ENCODE measurements at regions not wholly inside any gene's neighbourhood (a gene's known extent, or its start where the extent isn't known, plus 50 kb on each side); places are given as distances from the start of the nearest gene placed in this dataset.

- Histone ChIP-seq H2AFZ (ENCODE audit: low read depth, low read length) (no peak overlapping the region), H3K9ac (ENCODE audit: low read length) (no peak overlapping the region), H4K20me1 (ENCODE audit: insufficient read depth, low read length) (no peaks in the 10 kb centered on the region)
These were observed 1319.1 kb downstream of the REEP3 start for GRCh38 chr10:64840341-64840740.

GRCh38 chr10:64846700-64847099, 1325.5 kb downstream of the REEP3 start:
- Histone ChIP-seq H2AFZ (ENCODE audit: low read depth, low read length) (no peak overlapping the region), H3K4me2 (ENCODE audit: low read length) (no peak overlapping the region), H3K9ac (ENCODE audit: low read length) (no peak overlapping the region), H3K4me3 (ENCODE audit: low read length) (no peak overlapping the region), H3K27ac (ENCODE audit: low read length) (no peak overlapping the region), H4K20me1 (ENCODE audit: insufficient read depth, low read length) (no peaks in the 10 kb centered on the region), H3K27me3 (ENCODE audit: low read depth, low read length) (no peaks in the 10 kb centered on the region), H3K79me2 (ENCODE audit: low read length) (no peaks in the 10 kb centered on the region), H3K36me3 (replicated peaks; ENCODE audit: low read depth, low read length) (no peaks in the 10 kb centered on the region), H3K9me3 (ENCODE audit: insufficient read depth, low read length) (no peaks in the 10 kb centered on the region), H3K4me1 (ENCODE audit: low read length) (no peaks in the 10 kb centered on the region)
- no peak for TF ChIP-seq EZH2phosphoT487 (IDR thresholded peaks at IDR 0.05; ENCODE audit: low read depth)
- no peak for TF ChIP-seq CTCF (IDR thresholded peaks at IDR 0.05; ENCODE audit: low read depth, low read length)

More at GRCh38 chr10:64840341-64840740, 1319.1 kb downstream of the REEP3 start:
- TF ChIP-seq EZH2phosphoT487 (IDR thresholded peaks at IDR 0.05; ENCODE audit: low read depth) (no peak), CTCF (IDR thresholded peaks at IDR 0.05; ENCODE audit: low read depth, low read length) (no peak)
- H3K27ac ChIP-seq (ENCODE audit: low read length) = no peak overlapping the region
- no peaks in the 10 kb centered on the region for H3K36me3 ChIP-seq (replicated peaks; ENCODE audit: low read depth, low read length)
- no peaks in the 10 kb centered on the region for H3K27me3 ChIP-seq (ENCODE audit: low read depth, low read length)
- H3K4me2 ChIP-seq (ENCODE audit: low read length) = no peak overlapping the region
- no peaks in the 10 kb centered on the region for H3K9me3 ChIP-seq (ENCODE audit: insufficient read depth, low read length)
- H3K79me2 ChIP-seq (ENCODE audit: low read length) = no peaks in the 10 kb centered on the region
- H3K4me3 ChIP-seq (ENCODE audit: low read length) = no peak overlapping the region
- no peaks in the 10 kb centered on the region for H3K4me1 ChIP-seq (ENCODE audit: low read length)

- H3K36me3 ChIP-seq (replicated peaks; ENCODE audit: low read depth, low read length) = no peaks in the 10 kb centered on the region
- H2AFZ ChIP-seq (ENCODE audit: low read depth, low read length) = no peak overlapping the region
- H3K27ac ChIP-seq (ENCODE audit: low read length) = no peak overlapping the region
- H4K20me1 ChIP-seq (ENCODE audit: insufficient read depth, low read length) = no peaks in the 10 kb centered on the region
- no peaks in the 10 kb centered on the region for H3K4me1 ChIP-seq (ENCODE audit: low read length)
- no peaks in the 10 kb centered on the region for H3K9me3 ChIP-seq (ENCODE audit: insufficient read depth, low read length)
- H3K4me2 ChIP-seq (ENCODE audit: low read length) = no peak overlapping the region
- no peaks in the 10 kb centered on the region for H3K79me2 ChIP-seq (ENCODE audit: low read length)
- H3K27me3 ChIP-seq (ENCODE audit: low read depth, low read length) = no peaks in the 10 kb centered on the region
- H3K9ac ChIP-seq (ENCODE audit: low read length) = no peak overlapping the region
- no peak overlapping the region for H3K4me3 ChIP-seq (ENCODE audit: low read length)
- no peak for TF ChIP-seq CTCF (IDR thresholded peaks at IDR 0.05; ENCODE audit: low read depth, low read length)
- no peak for TF ChIP-seq EZH2phosphoT487 (IDR thresholded peaks at IDR 0.05; ENCODE audit: low read depth)
These were observed 1334.7 kb downstream of the REEP3 start for GRCh38 chr10:64855941-64856340.

GRCh38 chr10:64859911-64860310, 1338.7 kb downstream of the REEP3 start:
- H3K79me2 ChIP-seq (ENCODE audit: low read length) = no peaks in the 10 kb centered on the region
- no peaks in the 10 kb centered on the region for H3K27me3 ChIP-seq (ENCODE audit: low read depth, low read length)
- H4K20me1 ChIP-seq (ENCODE audit: insufficient read depth, low read length) = no peaks in the 10 kb centered on the region
- no peaks in the 10 kb centered on the region for H3K9me3 ChIP-seq (ENCODE audit: insufficient read depth, low read length)
- H2AFZ ChIP-seq (ENCODE audit: low read depth, low read length) = no peak overlapping the region
- TF ChIP-seq EZH2phosphoT487 (IDR thresholded peaks at IDR 0.05; ENCODE audit: low read depth) (no peak), CTCF (IDR thresholded peaks at IDR 0.05; ENCODE audit: low read depth, low read length) (peak; percentile 23; the same call in 1 of the 2 replicates)
- no peak overlapping the region for H3K27ac ChIP-seq (ENCODE audit: low read length)
- H3K4me1 ChIP-seq (ENCODE audit: low read length) = no peaks in the 10 kb centered on the region
- no peaks in the 10 kb centered on the region for H3K36me3 ChIP-seq (replicated peaks; ENCODE audit: low read depth, low read length)
- H3K9ac ChIP-seq (ENCODE audit: low read length) = no peak overlapping the region
- no peak overlapping the region for H3K4me2 ChIP-seq (ENCODE audit: low read length)
- no peak overlapping the region for H3K4me3 ChIP-seq (ENCODE audit: low read length)
